H9 (cell line): ENCODE measurements at regions not wholly inside any gene's neighbourhood (a gene's known extent, or its start where the extent isn't known, plus 50 kb on each side); places are given as distances from the start of the nearest gene placed in this dataset.

Source experiments
- DNase-seq: peaks from one replicate; pipeline ENCODE4 v3.0.0-alpha.2; 2017
- H2AFZ ChIP-seq: one replicate; pipeline ENCODE4 v1.6.1; 2013; ENCODE audit warnings: mild to moderate bottlenecking, low read length, control low read depth, moderate library complexity
- H2AK5ac ChIP-seq: 2 replicates; pipeline ENCODE4 v1.6.1; 2013; ENCODE audit warnings: low read length, control low read depth, mixed read lengths; ENCODE audit not compliant: insufficient read length
- H2BK120ac ChIP-seq: one replicate; pipeline ENCODE4 v1.6.1; 2013; ENCODE audit warnings: low read depth, mild to moderate bottlenecking, low read length, control low read depth, inconsistent platforms; ENCODE audit not compliant: poor library complexity, severe bottlenecking
- H2BK12ac ChIP-seq: 2 replicates; pipeline ENCODE4 v1.6.1; 2013; ENCODE audit warnings: low read length, control low read depth, mixed read lengths, low read depth; ENCODE audit not compliant: insufficient read length
- H2BK15ac ChIP-seq: 2 replicates; pipeline ENCODE4 v1.6.1; 2013; ENCODE audit warnings: low read depth, low read length, control low read depth
- H2BK20ac ChIP-seq: one replicate; pipeline ENCODE4 v1.6.1; 2013; ENCODE audit warnings: low read depth, mild to moderate bottlenecking, low read length, control low read depth, inconsistent platforms; ENCODE audit not compliant: poor library complexity, severe bottlenecking
- H2BK5ac ChIP-seq: 2 replicates; pipeline ENCODE4 v1.6.1; 2013; ENCODE audit warnings: low read length, control low read depth, mixed read lengths; ENCODE audit not compliant: insufficient read length
- H3K14ac ChIP-seq: 2 replicates; pipeline ENCODE4 v1.6.1; 2013; ENCODE audit warnings: low read length, control low read depth; ENCODE audit not compliant: insufficient read depth
- H3K18ac ChIP-seq: 2 replicates; pipeline ENCODE4 v1.6.1; 2013; ENCODE audit warnings: low read depth, mild to moderate bottlenecking, mixed read lengths, low read length, control low read depth; ENCODE audit not compliant: insufficient read length
- H3K23ac ChIP-seq: 2 replicates; pipeline ENCODE4 v1.6.1; 2013; ENCODE audit warnings: low read length, control low read depth, mixed read lengths, low read depth; ENCODE audit not compliant: insufficient read length
- H3K23me2 ChIP-seq: 2 replicates; pipeline ENCODE4 v1.6.1; 2013; ENCODE audit warnings: low read depth, mild to moderate bottlenecking, mixed read lengths, low read length, control low read depth; ENCODE audit not compliant: insufficient read length, poor library complexity, severe bottlenecking
- H3K27ac ChIP-seq: 2 replicates; pipeline ENCODE4 v1.5.1; 2013; ENCODE audit warnings: low read length, control low read depth, mixed read lengths, low read depth; ENCODE audit not compliant: insufficient read length
- H3K27me3 ChIP-seq: 2 replicates; pipeline ENCODE4 v1.6.1; 2013; ENCODE audit warnings: low read length, control low read depth, inconsistent platforms; ENCODE audit not compliant: insufficient read depth
- H3K4ac ChIP-seq: 2 replicates; pipeline ENCODE4 v1.6.1; 2013; ENCODE audit warnings: low read depth, mild to moderate bottlenecking, control low read depth, inconsistent platforms, low read length, moderate library complexity
- H3K4me1 ChIP-seq: 2 replicates; pipeline ENCODE4 v1.6.1; 2013; ENCODE audit warnings: low read length, control low read depth, inconsistent platforms; ENCODE audit not compliant: insufficient read depth
- H3K4me2 ChIP-seq: 2 replicates; pipeline ENCODE4 v1.6.1; 2013; ENCODE audit warnings: low read length, control low read depth, mixed read lengths; ENCODE audit not compliant: insufficient read length, insufficient read depth
- H3K56ac ChIP-seq: 2 replicates; pipeline ENCODE4 v1.6.1; 2013; ENCODE audit warnings: low read depth, mild to moderate bottlenecking, mixed read lengths, low read length, control low read depth; ENCODE audit not compliant: insufficient read length
- H3K79me1 ChIP-seq: 2 replicates; pipeline ENCODE4 v1.6.1; 2013; ENCODE audit warnings: low read depth, mild to moderate bottlenecking, moderate library complexity, low read length, control low read depth, inconsistent platforms; ENCODE audit not compliant: insufficient read depth, poor library complexity, severe bottlenecking
- H3K79me2 ChIP-seq: 2 replicates; pipeline ENCODE4 v1.6.1; 2013; ENCODE audit warnings: low read length, control low read depth, inconsistent platforms; ENCODE audit not compliant: insufficient read depth
- H3K9ac ChIP-seq: 2 replicates; pipeline ENCODE4 v1.6.1; 2013; ENCODE audit warnings: low read length, control low read depth, mixed read lengths; ENCODE audit not compliant: insufficient read length; ENCODE audit errors: extremely low read depth
- H3K9me3 ChIP-seq: one replicate; pipeline ENCODE4 v1.6.1; 2013; ENCODE audit warnings: low read depth, low read length, inconsistent platforms; ENCODE audit not compliant: control insufficient read depth
- H3T11ph ChIP-seq: one replicate; pipeline ENCODE4 v1.6.1; 2013; ENCODE audit warnings: mild to moderate bottlenecking, low read length, control low read depth, inconsistent platforms
- H4K20me1 ChIP-seq: one replicate; pipeline ENCODE4 v1.6.1; 2013; ENCODE audit not compliant: control insufficient read depth, insufficient read length, insufficient read depth
- H4K5ac ChIP-seq: 2 replicates; pipeline ENCODE4 v1.6.1; 2013; ENCODE audit warnings: low read depth, mild to moderate bottlenecking, mixed read lengths, low read length, control low read depth; ENCODE audit not compliant: insufficient read length
- H4K8ac ChIP-seq: replicated peaks from 2 replicates; pipeline ENCODE4 v1.6.1; 2013; ENCODE audit warnings: low read length, control low read depth, mixed read lengths, low read depth; ENCODE audit not compliant: insufficient read length
- H4K91ac ChIP-seq: 2 replicates; pipeline ENCODE4 v1.6.1; 2013; ENCODE audit warnings: low read depth, mild to moderate bottlenecking, moderate library complexity, mixed read lengths, low read length, control low read depth; ENCODE audit not compliant: insufficient read length
- H3K27ac Mint-ChIP-seq, 3 experiments: 2 replicates in 2 of 3; 3 replicates in 1 of 3; pipeline ENCODE4 v1.8.0; 2020 to 2021; ENCODE audit warnings: mixed read lengths in 3 of 3, mild to moderate bottlenecking in 1 of 3, moderate library complexity in 1 of 3
- H3K27me3 Mint-ChIP-seq: 2 replicates; pipeline ENCODE4 v1.8.0; 2021; ENCODE audit warnings: low read depth, mild to moderate bottlenecking, moderate library complexity, mixed read lengths
- H3K36me3 Mint-ChIP-seq, 3 experiments: 2 replicates in 2 of 3; 3 replicates in 1 of 3; pipeline ENCODE4 v1.8.0; 2020 to 2021; ENCODE audit warnings: low read depth in 3 of 3, mixed read lengths in 3 of 3; ENCODE audit not compliant: insufficient read depth in 1 of 3
- H3K4me1 Mint-ChIP-seq, 2 experiments: 2 replicates each; pipeline ENCODE4 v1.8.0; 2020; ENCODE audit warnings: mixed read lengths in 2 of 2
- H3K4me3 Mint-ChIP-seq, 2 experiments: 2 replicates in 1 of 2; 3 replicates in 1 of 2; pipeline ENCODE4 v1.8.0; 2020 to 2021; ENCODE audit warnings: mild to moderate bottlenecking in 2 of 2, mixed read lengths in 2 of 2, moderate library complexity in 1 of 2
- H3K9me3 Mint-ChIP-seq, 2 experiments: 2 replicates in 1 of 2; 3 replicates in 1 of 2; pipeline ENCODE4 v1.8.0; 2020; ENCODE audit warnings: mild to moderate bottlenecking in 2 of 2, mixed read lengths in 2 of 2, moderate library complexity in 1 of 2
- WGBS: extraction: QIAGEN DNeasy Blood & Tissue Kit; methylation state at CpG from one replicate; pipeline ENCODE4 v1.1.7; 2013; ENCODE audit warnings: missing lambda C conversion rate, low lambda C conversion rate, mixed read lengths; ENCODE audit not compliant: insufficient read length; ENCODE audit errors: extremely low coverage; 5-methylcytosine and 5-hydroxymethylcytosine counted together
- TF ChIP-seq, protein P1 (sequence below): fragments of 200-600 bp; sonication (generic); conservative IDR thresholded peaks from 3 replicates; pipeline ENCODE4 v1.8.0; 2021; ENCODE audit warnings: antibody characterized with exemption, mild to moderate bottlenecking

DNA sequence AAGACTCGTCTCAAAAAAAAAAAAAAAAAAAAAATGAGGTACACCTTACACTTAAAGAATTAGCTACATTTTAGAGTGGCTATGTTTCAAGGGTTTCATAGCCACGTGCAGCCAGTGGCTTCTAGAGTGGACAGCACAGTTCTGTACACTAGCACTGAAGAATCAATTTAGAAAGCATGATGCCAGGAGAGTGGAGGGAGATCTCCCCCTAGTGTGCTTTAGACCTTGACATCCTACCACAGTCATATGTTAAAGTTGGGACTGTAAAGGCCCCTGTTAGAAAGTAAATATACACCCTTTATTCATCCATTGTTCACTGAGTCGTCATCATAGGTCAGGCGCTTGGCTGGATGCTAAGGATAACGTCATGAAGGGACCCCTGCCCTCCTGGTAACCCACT is 179.4 kb downstream of the QDPR start:
- Histone ChIP-seq H4K5ac (no peak overlapping the region), H3K27me3 (no peaks in the 10 kb centered on the region), H2BK20ac (no peak overlapping the region), H2BK12ac (no peak overlapping the region), H2BK15ac (no peak overlapping the region), H3K79me1 (no peaks in the 10 kb centered on the region), H3K4ac (no peak overlapping the region), H4K20me1 (no peaks in the 10 kb centered on the region), H3K18ac (no peak overlapping the region), H3K4me2 (no peak overlapping the region), H3K79me2 (no peaks in the 10 kb centered on the region), H3K9me3 (no peaks in the 10 kb centered on the region), H4K91ac (no peak overlapping the region), H3K27ac (no peak overlapping the region), H3K23ac (no peak overlapping the region), H3T11ph (no peak overlapping the region), H3K56ac (no peak overlapping the region), H3K23me2 (no peaks in the 10 kb centered on the region), H2AFZ (no peak overlapping the region), H3K14ac (no peak overlapping the region), H2BK120ac (no peak overlapping the region), H2BK5ac (no peak overlapping the region), H2AK5ac (no peak overlapping the region), H3K4me1 (peaks cover 3% of the 10 kb centered on the region; the same call in 1 of the 2 replicates), H3K9ac (no peak overlapping the region), H4K8ac (no peak overlapping the region)
- no peaks in the 10 kb centered on the region; the same call in 1 of the 2 replicates for H3K27me3 Mint-ChIP-seq
- DNase-seq = no peak
- TF ChIP-seq, protein P1, sequence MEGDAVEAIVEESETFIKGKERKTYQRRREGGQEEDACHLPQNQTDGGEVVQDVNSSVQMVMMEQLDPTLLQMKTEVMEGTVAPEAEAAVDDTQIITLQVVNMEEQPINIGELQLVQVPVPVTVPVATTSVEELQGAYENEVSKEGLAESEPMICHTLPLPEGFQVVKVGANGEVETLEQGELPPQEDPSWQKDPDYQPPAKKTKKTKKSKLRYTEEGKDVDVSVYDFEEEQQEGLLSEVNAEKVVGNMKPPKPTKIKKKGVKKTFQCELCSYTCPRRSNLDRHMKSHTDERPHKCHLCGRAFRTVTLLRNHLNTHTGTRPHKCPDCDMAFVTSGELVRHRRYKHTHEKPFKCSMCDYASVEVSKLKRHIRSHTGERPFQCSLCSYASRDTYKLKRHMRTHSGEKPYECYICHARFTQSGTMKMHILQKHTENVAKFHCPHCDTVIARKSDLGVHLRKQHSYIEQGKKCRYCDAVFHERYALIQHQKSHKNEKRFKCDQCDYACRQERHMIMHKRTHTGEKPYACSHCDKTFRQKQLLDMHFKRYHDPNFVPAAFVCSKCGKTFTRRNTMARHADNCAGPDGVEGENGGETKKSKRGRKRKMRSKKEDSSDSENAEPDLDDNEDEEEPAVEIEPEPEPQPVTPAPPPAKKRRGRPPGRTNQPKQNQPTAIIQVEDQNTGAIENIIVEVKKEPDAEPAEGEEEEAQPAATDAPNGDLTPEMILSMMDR = 0 out of 3 replicates have a peak, but pooled peaks have one; percentile 10
- H3K4me1 Mint-ChIP-seq = peaks cover 8 to 12% of the 10 kb centered on the region in 2 experiments
- no CpG with 5 or more reads among the region's 5 CpGs for WGBS
- no peaks in the 10 kb centered on the region for H3K36me3 Mint-ChIP-seq
- H3K27ac Mint-ChIP-seq = no peak overlapping the region
- H3K4me3 Mint-ChIP-seq = no peak overlapping the region
- no peaks in the 10 kb centered on the region for H3K9me3 Mint-ChIP-seq
